ENCODE measurements at regions not wholly inside any gene's neighbourhood (a gene's known extent, or its start where the extent isn't known, plus 50 kb on each side); places are given as distances from the start of the nearest gene placed in this dataset.

DNA sequence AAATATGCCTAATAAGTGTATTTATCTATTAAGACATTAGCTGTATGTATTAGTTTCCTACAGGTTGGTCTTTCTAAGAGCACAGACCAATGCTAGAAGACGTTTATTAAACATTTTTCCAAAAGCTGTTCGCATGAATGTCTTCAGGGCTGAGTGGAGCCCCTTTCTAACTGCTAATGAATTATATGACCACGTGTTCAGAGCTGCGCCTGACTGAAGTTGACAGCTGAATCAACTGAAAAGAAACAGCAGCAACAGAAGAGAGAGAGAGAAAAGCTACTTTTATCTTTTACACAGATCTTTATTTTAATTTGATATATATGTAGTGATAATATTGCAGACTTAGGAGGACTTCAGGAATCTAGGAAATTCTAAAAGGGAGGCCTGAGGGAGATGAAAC lies 75.2 kb upstream of the ARID1B start:
- no peaks in the 10 kb centered on the region for H3K27me3 Mint-ChIP-seq (ENCODE audit: low read depth)
- no peaks in the 10 kb centered on the region for H3K36me3 Mint-ChIP-seq
- DNase-seq (ENCODE audit: low spot score in 2 of 2, unreplicated experiment in 2 of 2): no peak
- peaks cover 6% of the 10 kb centered on the region for H3K4me1 Mint-ChIP-seq
- H3K27ac Mint-ChIP-seq: no peak overlapping the region
- no peak for TF ChIP-seq CTCF (IDR thresholded peaks at IDR 0.05; ENCODE audit: unreplicated experiment)
- H3K9me3 Mint-ChIP-seq: peaks cover 2% of the 10 kb centered on the region
- H3K4me3 Mint-ChIP-seq: no peak overlapping the region

DNA sequence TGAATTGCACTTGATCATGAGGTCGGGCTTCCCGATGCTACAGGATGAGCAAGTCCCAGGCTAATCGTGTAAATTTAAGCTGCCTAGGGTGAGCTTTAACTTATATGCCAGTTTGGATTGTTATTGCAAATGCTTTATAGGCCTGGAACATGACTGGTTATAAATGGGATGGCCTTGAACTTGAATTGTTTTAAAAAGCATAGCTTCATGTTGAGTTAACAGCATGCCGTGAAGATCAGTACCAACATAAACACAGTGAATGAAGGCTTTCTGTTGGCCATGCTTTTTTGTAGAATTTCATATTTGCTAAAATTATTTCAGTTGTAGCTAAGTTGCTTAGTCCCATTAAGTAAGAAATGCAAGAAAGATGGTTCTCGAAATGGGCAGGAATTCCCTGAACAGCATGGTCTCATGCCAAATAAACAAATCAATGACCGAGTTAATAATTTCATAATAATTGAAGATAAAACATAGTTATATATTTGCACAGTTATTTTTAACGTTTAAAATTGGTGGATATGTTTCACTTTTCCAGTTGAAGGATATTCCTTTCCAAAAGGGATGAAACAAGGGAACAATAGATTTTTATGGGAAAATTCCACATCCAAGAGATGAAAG lies 76.6 kb upstream of the ARID1B start:
- TF ChIP-seq CTCF (IDR thresholded peaks at IDR 0.05; ENCODE audit: unreplicated experiment): no peak
- DNase-seq (ENCODE audit: low spot score in 2 of 2, unreplicated experiment in 2 of 2): no peak
- H3K36me3 Mint-ChIP-seq: no peaks in the 10 kb centered on the region
- peaks cover 9% of the 10 kb centered on the region for H3K4me1 Mint-ChIP-seq
- no peak overlapping the region for H3K27ac Mint-ChIP-seq
- no peak overlapping the region for H3K4me3 Mint-ChIP-seq
- peaks cover 1% of the 10 kb centered on the region for H3K9me3 Mint-ChIP-seq
- no peaks in the 10 kb centered on the region for H3K27me3 Mint-ChIP-seq (ENCODE audit: low read depth)

DNA sequence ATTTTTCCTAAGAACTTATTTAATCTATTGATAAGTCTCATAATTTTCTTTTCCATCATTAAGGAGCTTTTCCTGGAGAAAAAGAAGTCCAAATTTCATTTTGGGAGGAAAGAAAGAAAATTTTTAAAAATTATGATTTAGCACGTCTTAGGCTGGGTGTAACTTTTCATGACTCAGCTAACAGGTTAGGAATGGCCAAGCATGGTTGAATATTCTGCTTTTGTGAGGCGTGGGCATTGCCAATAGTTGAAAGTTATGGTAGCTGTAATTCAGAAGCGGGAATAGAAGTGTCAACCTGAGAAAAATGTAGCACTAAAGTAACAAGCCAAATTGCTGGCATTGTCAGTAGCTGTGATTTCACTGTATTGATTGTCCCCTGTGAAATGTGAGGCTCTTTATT lies 77.2 kb upstream of the ARID1B start:
- H3K27ac Mint-ChIP-seq: no peak overlapping the region
- H3K4me3 Mint-ChIP-seq: no peak overlapping the region

DNA sequence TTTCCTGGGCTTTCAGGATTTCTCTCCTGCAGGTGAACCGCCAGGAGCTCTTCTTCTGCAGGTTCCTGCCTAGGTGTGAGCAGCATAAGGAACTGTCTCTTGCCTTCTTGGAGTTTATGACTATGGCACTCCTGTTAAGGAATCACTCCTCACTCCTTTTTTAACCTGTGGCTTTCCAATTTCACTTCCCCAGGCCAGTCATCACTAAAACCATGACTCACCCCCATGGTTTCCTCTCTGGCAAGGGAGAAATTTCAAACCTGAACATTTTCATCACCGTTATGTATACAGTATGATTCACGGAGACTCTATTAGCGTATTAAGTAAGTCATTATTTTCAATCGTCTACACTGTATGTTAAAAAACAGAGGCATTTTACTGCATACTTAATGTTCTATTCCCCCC lies 78.2 kb upstream of the ARID1B start:
- DNase-seq (ENCODE audit: low spot score in 2 of 2, unreplicated experiment in 2 of 2): no peak
- no peaks in the 10 kb centered on the region for H3K36me3 Mint-ChIP-seq
- no peaks in the 10 kb centered on the region for H3K27me3 Mint-ChIP-seq (ENCODE audit: low read depth)
- no peak overlapping the region for H3K27ac Mint-ChIP-seq
- no peak overlapping the region for H3K4me3 Mint-ChIP-seq
- H3K4me1 Mint-ChIP-seq: peaks cover 9% of the 10 kb centered on the region
- no peaks in the 10 kb centered on the region for H3K9me3 Mint-ChIP-seq
- no peak for TF ChIP-seq CTCF (IDR thresholded peaks at IDR 0.05; ENCODE audit: unreplicated experiment)

More for the DNA sequence above, 77.2 kb upstream of the ARID1B start:
- no peak for DNase-seq (ENCODE audit: low spot score in 2 of 2, unreplicated experiment in 2 of 2)
- TF ChIP-seq CTCF (IDR thresholded peaks at IDR 0.05; ENCODE audit: unreplicated experiment): no peak
- H3K9me3 Mint-ChIP-seq: no peaks in the 10 kb centered on the region
- H3K36me3 Mint-ChIP-seq: no peaks in the 10 kb centered on the region
- H3K4me1 Mint-ChIP-seq: peaks cover 9% of the 10 kb centered on the region
- H3K27me3 Mint-ChIP-seq (ENCODE audit: low read depth): no peaks in the 10 kb centered on the region

GRCh38 chr6:156698239-156699016 lies 78.8 kb upstream of the ARID1B start:
- H3K4me1 Mint-ChIP-seq: peaks cover 9% of the 10 kb centered on the region
- no peak for DNase-seq (ENCODE audit: low spot score in 2 of 2, unreplicated experiment in 2 of 2)

More at GRCh38 chr6:156698239-156699016, 78.8 kb upstream of the ARID1B start:
- Mint-ChIP-seq H3K27ac (no peak overlapping the region), H3K9me3 (no peaks in the 10 kb centered on the region), H3K27me3 (ENCODE audit: low read depth) (no peaks in the 10 kb centered on the region), H3K4me3 (no peak overlapping the region), H3K36me3 (no peaks in the 10 kb centered on the region)
- no peak for TF ChIP-seq CTCF (IDR thresholded peaks at IDR 0.05; ENCODE audit: unreplicated experiment)

Data from mesothelial cell of epicardium (in vitro differentiated cells).